ENCODE measurements at regions not wholly inside any gene's neighbourhood (a gene's known extent, or its start where the extent isn't known, plus 50 kb on each side); places are given as distances from the start of the nearest gene placed in this dataset.
"Not testable (repeated sequence)": the region's sequence is repeated elsewhere in the genome, so short reads cannot be mapped to it uniquely, and the experiment has no call there.

DNA sequence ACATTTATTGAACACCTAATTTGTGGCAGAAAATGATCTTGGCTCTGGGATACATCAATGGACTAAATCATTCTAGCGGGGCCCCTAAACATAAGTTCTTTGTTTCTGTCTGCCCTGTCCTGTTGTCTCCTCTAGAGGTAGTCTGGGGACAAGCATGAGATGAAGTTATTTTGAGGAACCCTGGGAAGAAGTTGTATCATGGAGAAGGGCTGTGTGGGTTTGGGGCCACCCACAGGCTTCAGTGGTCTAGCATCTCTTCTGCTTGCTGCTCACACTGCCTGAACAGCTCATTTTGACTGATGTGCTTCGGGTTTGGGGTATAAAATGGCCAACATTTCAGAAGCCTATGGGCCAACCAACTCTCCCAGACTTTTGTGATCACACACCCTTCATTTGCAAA lies 50.3 kb upstream of the OSBPL11 start:
- no peak for DNase-seq (ENCODE audit: low read depth in 2 of 2)

- no peak for DNase-seq (ENCODE audit: low read depth in 2 of 2)
Measured at GRCh38 chr3:125646581-125646980, 51.3 kb upstream of the OSBPL11 start.

- DNase-seq (ENCODE audit: low read depth in 2 of 2), result no peak
Measured at GRCh38 chr3:125647318-125648014, 52.2 kb upstream of the OSBPL11 start.

- DNase-seq (ENCODE audit: low read depth in 2 of 2), result no peak
Measured at GRCh38 chr3:125651244-125651643, 55.9 kb upstream of the OSBPL11 start.

- DNase-seq (ENCODE audit: low read depth in 2 of 2), result no peak
Measured at GRCh38 chr3:125652349-125652748, 57.1 kb upstream of the OSBPL11 start.

DNA sequence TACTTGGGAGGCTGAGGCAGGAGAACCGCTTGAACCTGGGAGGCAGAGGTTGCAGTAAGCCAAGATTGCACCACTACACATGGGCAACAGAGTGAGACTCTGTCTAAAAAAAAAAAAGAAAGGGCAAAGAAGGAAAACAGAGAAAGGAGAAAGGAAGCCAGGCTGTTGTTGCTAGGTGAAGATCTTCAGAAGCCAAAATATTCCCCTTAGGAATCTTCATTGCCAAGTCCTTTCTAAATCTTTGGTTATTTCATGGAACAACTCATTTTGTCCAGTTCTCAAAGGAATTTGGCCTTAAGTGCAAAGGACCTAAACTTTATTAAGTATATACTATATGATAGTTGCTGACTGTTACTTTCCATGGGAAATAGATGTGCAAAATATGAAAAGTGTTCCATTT lies 59.2 kb upstream of the OSBPL11 start:
- no peak for DNase-seq (ENCODE audit: low read depth in 2 of 2)

- no peak for DNase-seq (ENCODE audit: low read depth in 2 of 2)
Measured at GRCh38 chr3:125662675-125663074, 67.4 kb upstream of the OSBPL11 start.

- no peak for DNase-seq (ENCODE audit: low read depth in 2 of 2)
Measured at GRCh38 chr3:125670352-125670751, 75.1 kb upstream of the OSBPL11 start.

DNA sequence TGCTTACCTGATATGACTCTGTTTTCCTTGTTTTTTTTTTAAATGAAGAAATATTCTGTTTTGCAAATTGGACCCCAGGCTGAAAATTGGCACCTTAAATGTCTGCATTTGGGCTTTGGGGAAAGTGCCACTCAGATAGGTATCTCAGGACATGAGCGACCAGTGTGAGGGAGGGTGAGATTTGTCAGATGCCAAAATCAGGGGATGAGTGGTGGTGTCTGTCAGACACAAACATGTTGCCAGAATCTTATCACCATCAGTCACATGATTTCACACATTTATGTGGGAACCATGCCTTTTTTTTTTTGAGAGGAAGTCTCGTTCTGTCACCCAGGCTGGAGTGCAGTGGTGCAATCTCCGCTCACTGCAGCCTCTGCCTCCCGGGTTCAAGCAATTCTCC lies 75.6 kb upstream of the OSBPL11 start:
- DNase-seq (ENCODE audit: low read depth in 2 of 2), result no peak

GRCh38 chr3:125671461-125672243 lies 76.4 kb upstream of the OSBPL11 start:
- DNase-seq (ENCODE audit: low read depth in 2 of 2), result no peak

- DNase-seq (ENCODE audit: low read depth in 2 of 2), result no peak
Measured at GRCh38 chr3:125675791-125676190, 80.5 kb upstream of the OSBPL11 start.

DNA sequence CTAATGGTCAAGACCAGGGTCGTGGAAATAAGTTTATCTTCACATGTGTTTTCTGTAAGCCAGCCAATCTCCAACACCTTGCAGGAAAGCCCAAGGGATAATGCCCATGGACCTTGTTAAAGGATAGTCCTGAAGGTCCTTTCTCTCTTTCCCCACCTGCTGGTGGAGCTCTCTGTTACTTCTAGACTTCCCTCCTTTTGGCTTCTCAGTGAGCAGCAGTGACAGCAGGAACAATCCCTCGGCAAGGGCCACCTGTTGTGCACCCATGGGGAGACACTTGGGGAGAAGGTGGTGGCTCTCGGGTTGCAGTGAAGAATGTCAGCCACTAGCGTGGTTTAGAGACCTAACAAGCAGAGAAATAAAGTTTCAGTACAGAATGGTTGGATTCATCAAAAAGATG lies 84.0 kb upstream of the OSBPL11 start:
- no peak for DNase-seq (ENCODE audit: low read depth in 2 of 2)

- no peak for DNase-seq (ENCODE audit: low read depth in 2 of 2)
Measured at GRCh38 chr3:125681146-125681545, 85.8 kb upstream of the OSBPL11 start.

GRCh38 chr3:125681906-125682305 lies 86.6 kb upstream of the OSBPL11 start:
- not testable (repeated sequence) for DNase-seq (ENCODE audit: low read depth in 2 of 2)

DNA sequence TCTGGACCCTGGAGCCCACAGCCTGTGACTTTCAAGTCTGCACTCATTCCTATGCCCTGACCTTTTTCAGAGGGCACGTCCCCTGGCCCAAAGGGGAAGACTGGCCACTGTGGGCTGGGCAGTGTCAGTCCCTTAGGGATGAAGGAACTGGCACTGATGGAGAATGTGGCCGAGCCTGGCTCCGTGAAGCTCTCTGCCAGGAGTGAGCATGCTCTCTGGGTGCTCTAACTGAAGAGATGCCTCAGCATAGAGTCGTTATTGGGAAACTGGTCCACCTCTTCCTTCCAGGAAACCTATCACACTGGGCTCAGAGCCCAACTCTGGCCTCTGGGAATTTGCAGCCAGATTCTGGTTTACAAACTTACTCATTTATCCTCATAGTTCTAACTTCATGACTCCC lies 87.3 kb upstream of the OSBPL11 start:
- not testable (repeated sequence) for DNase-seq (ENCODE audit: low read depth in 2 of 2)

- no peak for DNase-seq (ENCODE audit: low read depth in 2 of 2)
Measured at GRCh38 chr3:125683067-125683829, 88.0 kb upstream of the OSBPL11 start.

GRCh38 chr3:125684199-125684598 lies 88.9 kb upstream of the OSBPL11 start:
- no peak for DNase-seq (ENCODE audit: low read depth in 2 of 2)

DNA sequence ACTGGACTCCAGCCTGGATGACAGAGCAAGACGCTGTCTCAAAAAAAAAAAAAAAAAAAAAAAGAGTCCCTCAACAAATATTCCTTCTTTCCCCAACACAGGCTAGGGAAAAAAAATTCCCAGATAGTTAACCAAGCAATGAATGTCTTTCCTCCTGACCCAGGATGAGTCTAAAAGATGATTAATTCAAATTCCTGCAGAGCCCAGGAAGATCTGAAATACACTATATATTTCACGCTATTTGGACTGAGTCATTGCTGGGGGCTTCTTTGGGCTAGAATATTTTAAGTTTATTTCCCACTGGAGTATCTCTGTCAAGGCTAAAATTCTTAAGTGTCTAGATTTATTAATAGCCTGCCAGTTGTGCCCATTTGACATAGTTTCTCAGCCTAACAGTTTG lies 90.4 kb upstream of the OSBPL11 start:
- not testable (repeated sequence) for DNase-seq (ENCODE audit: low read depth in 2 of 2)

GRCh38 chr3:125692361-125692760 lies 97.1 kb upstream of the OSBPL11 start:
- DNase-seq (ENCODE audit: low read depth in 2 of 2), result no peak

DNA sequence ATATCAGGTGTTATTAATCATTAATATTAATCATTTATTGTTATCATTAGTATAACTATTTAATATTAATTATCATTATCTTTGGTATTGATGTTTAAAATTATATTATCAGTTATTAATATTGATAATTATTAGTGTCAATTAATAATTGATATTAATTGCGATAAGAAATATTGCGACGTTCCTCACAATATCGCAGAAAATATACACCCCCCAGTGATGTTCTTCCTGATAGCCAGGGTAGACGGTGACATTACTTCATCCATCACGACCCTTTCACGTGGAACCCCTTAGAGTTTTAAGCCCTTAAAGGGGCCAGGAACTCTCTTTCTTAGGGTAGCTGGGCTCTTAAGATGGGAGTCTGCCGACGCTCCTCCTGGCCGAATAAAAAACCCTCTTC lies 98.6 kb upstream of the OSBPL11 start:
- DNase-seq (ENCODE audit: low read depth in 2 of 2), result no peak

DNA sequence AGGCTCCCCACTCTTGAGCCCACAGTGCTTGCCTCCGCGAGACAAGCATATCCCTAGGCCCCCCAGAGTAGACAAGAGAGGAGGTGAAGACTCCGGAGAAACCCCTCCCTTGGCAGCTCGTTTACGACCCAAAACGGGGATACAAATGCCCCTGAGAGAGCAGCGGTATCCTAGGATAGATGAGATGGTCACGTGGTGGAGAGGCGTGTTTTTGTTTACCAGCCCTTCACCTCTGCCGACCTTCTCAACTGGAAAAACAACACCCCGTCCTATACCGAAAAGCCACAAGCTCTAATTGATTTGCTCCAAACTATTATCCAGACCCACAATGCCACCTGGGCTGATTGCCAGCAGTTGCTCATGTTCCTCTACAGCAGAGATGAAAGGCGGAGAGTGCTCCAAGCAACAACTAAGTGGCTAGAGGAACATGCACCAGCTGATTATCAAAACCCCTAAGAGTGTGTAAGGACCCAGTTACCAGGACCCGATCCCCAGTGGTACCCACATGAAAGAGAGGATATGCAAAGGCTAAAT lies 99.5 kb upstream of the OSBPL11 start:
- no peak for DNase-seq (ENCODE audit: low read depth in 2 of 2)

GRCh38 chr3:125695688-125696087 lies 100.4 kb upstream of the OSBPL11 start:
- DNase-seq (ENCODE audit: low read depth in 2 of 2), result no peak

Data from stimulated activated CD4-positive, alpha-beta T cell treated with anti-CD3 and anti-CD28 coated beads, Interleukin-15, amount 100 ng/mL, for 48 hours (primary cell).